ENCODE measurements at regions not wholly inside any gene's neighbourhood (a gene's known extent, or its start where the extent isn't known, plus 50 kb on each side); places are given as distances from the start of the nearest gene placed in this dataset.

DNA sequence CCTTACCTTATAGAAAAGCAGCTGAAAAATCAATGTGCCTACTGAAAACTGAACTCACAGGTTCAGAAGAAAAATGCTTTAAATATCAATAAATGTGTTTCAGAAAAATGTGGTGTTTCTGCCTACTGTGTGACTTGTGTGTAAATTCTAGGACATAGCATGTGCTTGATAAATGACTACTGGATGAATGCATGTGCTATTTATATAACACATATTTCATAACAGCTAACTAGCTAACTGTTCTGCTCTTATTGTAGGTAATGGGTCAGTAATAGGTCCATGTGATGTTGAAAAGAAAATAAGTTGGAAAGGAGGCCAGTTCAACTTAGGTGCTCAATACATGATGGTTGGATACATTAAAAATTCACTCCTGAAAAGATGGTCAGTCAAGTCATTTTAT lies 993.0 kb upstream of the LCORL start:
- no peak overlapping the region for H3K4me3 Mint-ChIP-seq
- no peak overlapping the region for H3K27ac Mint-ChIP-seq

DNA sequence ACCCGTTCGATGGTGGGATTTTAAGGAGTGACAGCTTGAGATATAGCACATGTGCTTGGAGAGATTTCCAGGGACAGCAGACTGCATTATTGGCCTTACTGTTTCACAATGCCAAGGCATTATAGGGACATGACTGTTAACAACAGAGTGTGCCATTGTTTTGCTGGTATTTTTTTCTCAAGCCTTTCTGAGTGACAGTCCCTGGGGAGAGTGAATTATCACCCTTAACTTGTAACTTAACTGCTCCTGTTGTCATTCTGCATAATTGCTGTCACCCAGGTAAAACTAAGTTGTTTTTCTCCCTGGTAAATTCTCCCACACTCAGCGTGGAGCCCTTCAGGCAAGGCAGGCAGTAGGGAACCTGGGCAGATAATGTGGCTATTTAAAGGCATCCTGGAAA lies 989.2 kb upstream of the LCORL start:
- H3K4me3 Mint-ChIP-seq: no peak overlapping the region
- H3K27ac Mint-ChIP-seq: peak overlapping the region; percentile 79
- TF ChIP-seq, protein P1, sequence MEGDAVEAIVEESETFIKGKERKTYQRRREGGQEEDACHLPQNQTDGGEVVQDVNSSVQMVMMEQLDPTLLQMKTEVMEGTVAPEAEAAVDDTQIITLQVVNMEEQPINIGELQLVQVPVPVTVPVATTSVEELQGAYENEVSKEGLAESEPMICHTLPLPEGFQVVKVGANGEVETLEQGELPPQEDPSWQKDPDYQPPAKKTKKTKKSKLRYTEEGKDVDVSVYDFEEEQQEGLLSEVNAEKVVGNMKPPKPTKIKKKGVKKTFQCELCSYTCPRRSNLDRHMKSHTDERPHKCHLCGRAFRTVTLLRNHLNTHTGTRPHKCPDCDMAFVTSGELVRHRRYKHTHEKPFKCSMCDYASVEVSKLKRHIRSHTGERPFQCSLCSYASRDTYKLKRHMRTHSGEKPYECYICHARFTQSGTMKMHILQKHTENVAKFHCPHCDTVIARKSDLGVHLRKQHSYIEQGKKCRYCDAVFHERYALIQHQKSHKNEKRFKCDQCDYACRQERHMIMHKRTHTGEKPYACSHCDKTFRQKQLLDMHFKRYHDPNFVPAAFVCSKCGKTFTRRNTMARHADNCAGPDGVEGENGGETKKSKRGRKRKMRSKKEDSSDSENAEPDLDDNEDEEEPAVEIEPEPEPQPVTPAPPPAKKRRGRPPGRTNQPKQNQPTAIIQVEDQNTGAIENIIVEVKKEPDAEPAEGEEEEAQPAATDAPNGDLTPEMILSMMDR (IDR thresholded peaks at IDR 0.05; ENCODE audit: unreplicated experiment): no peak

More for the DNA sequence above, 993.0 kb upstream of the LCORL start:
- Mint-ChIP-seq H3K4me1 (peaks cover 29% of the 10 kb centered on the region), H3K27me3 (ENCODE audit: low read depth) (no peaks in the 10 kb centered on the region), H3K36me3 (no peaks in the 10 kb centered on the region), H3K9me3 (no peaks in the 10 kb centered on the region)
- TF ChIP-seq, protein P1 (IDR thresholded peaks at IDR 0.05; ENCODE audit: unreplicated experiment): no peak
- DNase-seq (ENCODE audit: low spot score in 2 of 2, unreplicated experiment in 2 of 2): no peak

DNA sequence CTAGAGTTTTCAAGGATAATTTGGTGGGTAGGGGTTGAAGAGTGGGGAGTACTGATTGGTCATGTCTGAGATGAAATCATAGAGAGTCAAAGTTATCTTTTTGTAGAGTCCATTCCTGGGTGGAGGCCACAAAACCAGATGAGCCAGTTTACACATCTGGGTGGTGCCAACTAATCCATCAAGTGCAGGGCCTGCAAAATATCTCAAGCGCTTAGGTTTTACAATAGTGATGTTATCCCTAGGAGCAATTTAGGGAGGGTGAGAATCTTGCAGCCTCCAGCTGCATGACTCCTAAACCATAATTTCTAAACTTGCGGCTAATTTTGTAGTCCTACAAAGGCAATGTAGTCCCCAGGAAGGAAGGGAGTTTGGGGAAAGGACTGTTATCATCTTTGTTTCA lies 988.3 kb upstream of the LCORL start:
- peak overlapping the region; percentile 20 for H3K27ac Mint-ChIP-seq
- no peaks in the 10 kb centered on the region for H3K27me3 Mint-ChIP-seq (ENCODE audit: low read depth)

More for the DNA sequence above, 989.2 kb upstream of the LCORL start:
- no peak for DNase-seq (ENCODE audit: low spot score in 2 of 2, unreplicated experiment in 2 of 2)
- peaks cover 35% of the 10 kb centered on the region for H3K4me1 Mint-ChIP-seq
- no peaks in the 10 kb centered on the region for H3K36me3 Mint-ChIP-seq
- peaks cover 4% of the 10 kb centered on the region for H3K9me3 Mint-ChIP-seq
- no peaks in the 10 kb centered on the region for H3K27me3 Mint-ChIP-seq (ENCODE audit: low read depth)

DNA sequence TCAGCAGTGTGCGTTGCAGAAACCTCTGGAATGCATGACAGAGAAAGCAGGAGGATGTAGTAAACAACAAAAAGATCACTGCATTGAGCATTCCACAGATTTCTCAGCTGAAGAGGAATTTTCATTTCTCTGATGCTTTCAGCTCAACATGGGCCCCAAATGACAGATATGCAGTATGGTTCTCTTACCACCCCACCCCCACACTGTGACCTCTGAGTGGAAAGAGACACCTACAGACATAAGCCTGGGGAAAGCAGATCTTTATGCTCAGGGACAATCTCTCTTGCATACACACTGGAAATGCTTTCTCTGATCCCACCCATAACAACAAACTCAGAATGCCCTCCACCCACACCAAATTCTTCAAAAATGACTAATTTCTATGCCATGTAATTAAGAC lies 983.7 kb upstream of the LCORL start:
- TF ChIP-seq, protein P1 (IDR thresholded peaks at IDR 0.05; ENCODE audit: unreplicated experiment): no peak
- Mint-ChIP-seq H3K9me3 (peaks cover 25% of the 10 kb centered on the region), H3K27ac (peak overlapping the region; percentile 95), H3K36me3 (peaks cover 8% of the 10 kb centered on the region), H3K4me1 (peaks cover 21% of the 10 kb centered on the region), H3K4me3 (no peak overlapping the region), H3K27me3 (ENCODE audit: low read depth) (no peaks in the 10 kb centered on the region)
- DNase-seq (ENCODE audit: low spot score in 2 of 2, unreplicated experiment in 2 of 2): peak in 1 of 2 experiments; percentile 40

More for the DNA sequence above, 988.3 kb upstream of the LCORL start:
- DNase-seq (ENCODE audit: low spot score in 2 of 2, unreplicated experiment in 2 of 2): no peak
- Mint-ChIP-seq H3K9me3 (peaks cover 4% of the 10 kb centered on the region), H3K36me3 (no peaks in the 10 kb centered on the region), H3K4me1 (peaks cover 41% of the 10 kb centered on the region), H3K4me3 (no peak overlapping the region)
- TF ChIP-seq, protein P1 (IDR thresholded peaks at IDR 0.05; ENCODE audit: unreplicated experiment): no peak

DNA sequence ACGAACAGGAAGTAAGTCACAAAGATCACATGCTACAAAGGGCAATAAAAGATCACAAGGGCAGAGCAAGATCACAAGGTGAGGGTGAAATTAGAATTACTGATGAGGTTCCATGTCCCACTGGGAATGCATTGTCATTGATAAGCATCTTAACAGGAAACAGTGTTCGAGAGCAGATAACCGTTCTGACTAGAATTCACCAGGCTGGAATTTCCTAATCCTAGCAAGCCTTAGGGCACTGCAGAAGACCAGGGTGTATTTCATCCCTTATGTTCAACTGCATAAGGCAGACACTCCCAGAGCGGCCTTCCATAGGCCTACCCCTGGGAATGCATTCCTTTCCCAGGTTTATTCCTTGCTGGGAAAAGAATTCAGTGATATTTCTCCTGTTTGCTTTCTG lies 980.6 kb upstream of the LCORL start:
- DNase-seq (ENCODE audit: low spot score in 2 of 2, unreplicated experiment in 2 of 2): no peak
- Mint-ChIP-seq H3K36me3 (peaks cover 12% of the 10 kb centered on the region), H3K27ac (no peak overlapping the region), H3K4me3 (no peak overlapping the region), H3K9me3 (peaks cover 35% of the 10 kb centered on the region), H3K27me3 (ENCODE audit: low read depth) (no peaks in the 10 kb centered on the region), H3K4me1 (peaks cover 8% of the 10 kb centered on the region)
- TF ChIP-seq, protein P1 (IDR thresholded peaks at IDR 0.05; ENCODE audit: unreplicated experiment): no peak

DNA sequence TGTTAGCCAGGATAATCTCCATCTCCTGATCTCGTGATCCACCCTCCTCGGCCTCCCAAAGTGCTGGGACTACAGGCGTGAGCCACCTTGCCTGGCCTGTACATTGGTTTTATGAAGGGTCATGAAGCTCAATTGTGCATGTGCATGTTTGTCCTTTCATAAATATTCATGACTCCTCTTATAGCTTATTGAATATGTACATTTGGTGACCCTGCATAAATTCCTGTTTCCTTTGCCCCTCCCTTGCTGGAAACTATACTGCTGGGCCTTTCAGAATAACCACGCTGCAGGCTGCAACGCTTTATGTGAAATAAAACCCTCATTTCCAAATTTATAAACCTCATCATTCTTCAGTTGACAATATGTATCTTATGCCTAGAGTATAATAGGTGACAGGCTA lies 978.0 kb upstream of the LCORL start:
- no peaks in the 10 kb centered on the region for H3K4me1 Mint-ChIP-seq
- no peak overlapping the region for H3K27ac Mint-ChIP-seq
- H3K9me3 Mint-ChIP-seq: peaks cover 53% of the 10 kb centered on the region
- H3K27me3 Mint-ChIP-seq (ENCODE audit: low read depth): no peaks in the 10 kb centered on the region
- no peak overlapping the region for H3K4me3 Mint-ChIP-seq
- TF ChIP-seq, protein P1 (IDR thresholded peaks at IDR 0.05; ENCODE audit: unreplicated experiment): no peak
- DNase-seq (ENCODE audit: low spot score in 2 of 2, unreplicated experiment in 2 of 2): no peak
- peaks cover 12% of the 10 kb centered on the region for H3K36me3 Mint-ChIP-seq
